ENCODE measurements at regions not wholly inside any gene's neighbourhood (a gene's known extent, or its start where the extent isn't known, plus 50 kb on each side); places are given as distances from the start of the nearest gene placed in this dataset.
A peak's percentile ranks its signal among the peaks of the same experiment; 100 is the strongest.
"Not testable (repeated sequence)": the region's sequence is repeated elsewhere in the genome, so short reads cannot be mapped to it uniquely, and the experiment has no call there.

GRCh38 chr3:125697126-125697525 lies 101.8 kb upstream of the OSBPL11 start:
- H3K27ac ChIP-seq (ENCODE audit: low read length) = peak overlapping the region; percentile 3
- not testable (repeated sequence) for H3K9me3 ChIP-seq (ENCODE audit: control insufficient read depth, low read depth, low read length); H3K4me3 ChIP-seq (ENCODE audit: low read length); H3K27me3 ChIP-seq (ENCODE audit: control insufficient read depth, insufficient read depth, low read length); H3K4me1 ChIP-seq (ENCODE audit: control insufficient read depth, insufficient read depth, low read length); H3K36me3 ChIP-seq (ENCODE audit: control insufficient read depth, insufficient read depth, low read length)
- no CpG with 5 or more reads among the region's 2 CpGs for WGBS (ENCODE audit: insufficient coverage, low lambda C conversion rate)
- DNase-seq = peak in 1 of 2 donors; percentile 46

DNA sequence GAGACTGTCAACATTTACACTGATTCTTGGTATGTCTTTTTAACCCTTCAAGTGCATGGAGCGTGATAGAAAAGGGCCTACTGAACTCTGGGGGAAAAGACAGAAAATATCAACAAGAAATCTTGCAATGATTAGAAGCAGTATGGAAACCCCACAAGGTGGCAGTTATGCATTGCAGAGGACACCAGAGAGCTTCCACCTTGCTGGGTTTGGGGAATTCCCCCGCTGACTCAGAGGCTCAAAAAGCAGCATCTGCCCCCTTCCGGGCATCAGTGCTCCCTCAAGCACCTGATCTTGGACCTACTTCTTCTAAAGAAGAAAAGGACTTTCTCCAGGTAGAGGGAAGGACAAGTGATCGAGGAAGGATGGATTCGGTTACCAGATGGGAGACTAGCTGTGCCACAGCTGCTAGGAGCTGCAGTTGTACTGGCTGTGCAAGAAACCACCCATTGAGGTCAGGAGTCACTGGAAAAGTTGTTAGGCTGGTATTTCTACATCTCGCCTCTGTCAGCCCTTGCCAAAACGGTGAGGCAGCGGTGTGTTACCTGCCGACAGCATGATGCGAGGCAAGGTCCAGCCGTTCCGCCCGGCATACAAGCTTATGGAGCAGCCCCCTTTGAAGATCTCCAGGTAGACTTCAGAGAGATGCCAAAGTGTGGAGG lies 102.8 kb upstream of the OSBPL11 start:
- H3K27me3 ChIP-seq (ENCODE audit: control insufficient read depth, insufficient read depth, low read length); H3K4me1 ChIP-seq (ENCODE audit: control insufficient read depth, insufficient read depth, low read length); H3K27ac ChIP-seq (ENCODE audit: low read length); DNase-seq; H3K9me3 ChIP-seq (ENCODE audit: control insufficient read depth, low read depth, low read length); H3K4me3 ChIP-seq (ENCODE audit: low read length); H3K36me3 ChIP-seq (ENCODE audit: control insufficient read depth, insufficient read depth, low read length): not testable (repeated sequence)
- 100% methylated on average over 1 of the region's 13 CpGs for WGBS (ENCODE audit: insufficient coverage, low lambda C conversion rate)

GRCh38 chr3:125715651-125716050 lies 120.4 kb upstream of the OSBPL11 start:
- no peak overlapping the region for H3K4me3 ChIP-seq (ENCODE audit: low read length)
- WGBS (ENCODE audit: insufficient coverage, low lambda C conversion rate) = no CpG with 5 or more reads among the region's 24 CpGs
- no peaks in the 10 kb centered on the region for H3K9me3 ChIP-seq (ENCODE audit: control insufficient read depth, low read depth, low read length)
- no peaks in the 10 kb centered on the region for H3K27me3 ChIP-seq (ENCODE audit: control insufficient read depth, insufficient read depth, low read length)
- DNase-seq = no peak
- H3K27ac ChIP-seq (ENCODE audit: low read length) = no peak overlapping the region
- no peaks in the 10 kb centered on the region for H3K36me3 ChIP-seq (ENCODE audit: control insufficient read depth, insufficient read depth, low read length)
- no peaks in the 10 kb centered on the region for H3K4me1 ChIP-seq (ENCODE audit: control insufficient read depth, insufficient read depth, low read length)

- not testable (repeated sequence) for H3K36me3 ChIP-seq (ENCODE audit: control insufficient read depth, insufficient read depth, low read length); DNase-seq; H3K4me3 ChIP-seq (ENCODE audit: low read length); H3K9me3 ChIP-seq (ENCODE audit: control insufficient read depth, low read depth, low read length); H3K4me1 ChIP-seq (ENCODE audit: control insufficient read depth, insufficient read depth, low read length); H3K27ac ChIP-seq (ENCODE audit: low read length); H3K27me3 ChIP-seq (ENCODE audit: control insufficient read depth, insufficient read depth, low read length)
- WGBS (ENCODE audit: insufficient coverage, low lambda C conversion rate) = 94% methylated on average over 3 of the region's 11 CpGs
Observed at GRCh38 chr3:125732151-125732550, 136.9 kb upstream of the OSBPL11 start.

GRCh38 chr3:125741991-125742718 lies 146.9 kb upstream of the OSBPL11 start:
- WGBS (ENCODE audit: insufficient coverage, low lambda C conversion rate) = no CpG with 5 or more reads among the region's 11 CpGs
- peak; percentile 49 to 73 for DNase-seq
- H3K4me1 ChIP-seq (ENCODE audit: control insufficient read depth, insufficient read depth, low read length) = peaks cover 16% of the 10 kb centered on the region
- not testable (repeated sequence) for H3K4me3 ChIP-seq (ENCODE audit: low read length); H3K9me3 ChIP-seq (ENCODE audit: control insufficient read depth, low read depth, low read length); H3K27me3 ChIP-seq (ENCODE audit: control insufficient read depth, insufficient read depth, low read length); H3K36me3 ChIP-seq (ENCODE audit: control insufficient read depth, insufficient read depth, low read length)
- H3K27ac ChIP-seq (ENCODE audit: low read length) = peak overlapping the region; percentile 79

DNA sequence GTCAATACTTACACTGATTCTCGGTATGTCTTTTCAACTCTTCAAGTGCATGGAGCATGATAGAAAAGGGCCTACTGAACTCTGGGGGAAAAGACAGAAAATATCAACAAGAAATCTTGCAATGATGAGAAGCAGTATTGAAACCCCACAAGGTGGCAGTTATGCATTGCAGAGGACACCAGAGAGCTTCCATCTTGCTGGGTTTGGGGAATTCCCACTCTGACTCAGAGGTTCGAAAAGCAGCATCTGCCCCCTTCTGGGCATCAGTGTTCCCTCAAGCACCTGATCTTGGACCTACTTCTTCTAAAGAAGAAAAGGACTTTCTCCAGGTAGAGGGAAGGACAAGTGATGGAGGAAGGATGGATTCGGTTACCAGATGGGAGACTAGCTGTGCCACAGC lies 147.5 kb upstream of the OSBPL11 start:
- H3K9me3 ChIP-seq (ENCODE audit: control insufficient read depth, low read depth, low read length); H3K36me3 ChIP-seq (ENCODE audit: control insufficient read depth, insufficient read depth, low read length); H3K27me3 ChIP-seq (ENCODE audit: control insufficient read depth, insufficient read depth, low read length); H3K4me3 ChIP-seq (ENCODE audit: low read length): not testable (repeated sequence)
- DNase-seq = peak in 1 of 2 donors; percentile 44
- peaks cover 16% of the 10 kb centered on the region for H3K4me1 ChIP-seq (ENCODE audit: control insufficient read depth, insufficient read depth, low read length)
- WGBS (ENCODE audit: insufficient coverage, low lambda C conversion rate) = no CpG with 5 or more reads among the region's 3 CpGs
- peak overlapping the region; percentile 79 for H3K27ac ChIP-seq (ENCODE audit: low read length)

GRCh38 chr3:125757050-125757449 lies 161.8 kb upstream of the OSBPL11 start:
- H3K36me3 ChIP-seq (ENCODE audit: control insufficient read depth, insufficient read depth, low read length); H3K4me3 ChIP-seq (ENCODE audit: low read length); H3K27me3 ChIP-seq (ENCODE audit: control insufficient read depth, insufficient read depth, low read length); DNase-seq; H3K9me3 ChIP-seq (ENCODE audit: control insufficient read depth, low read depth, low read length); H3K27ac ChIP-seq (ENCODE audit: low read length); H3K4me1 ChIP-seq (ENCODE audit: control insufficient read depth, insufficient read depth, low read length): not testable (repeated sequence)
- WGBS (ENCODE audit: insufficient coverage, low lambda C conversion rate) = no CpG with 5 or more reads among the region's 1 CpG

DNA sequence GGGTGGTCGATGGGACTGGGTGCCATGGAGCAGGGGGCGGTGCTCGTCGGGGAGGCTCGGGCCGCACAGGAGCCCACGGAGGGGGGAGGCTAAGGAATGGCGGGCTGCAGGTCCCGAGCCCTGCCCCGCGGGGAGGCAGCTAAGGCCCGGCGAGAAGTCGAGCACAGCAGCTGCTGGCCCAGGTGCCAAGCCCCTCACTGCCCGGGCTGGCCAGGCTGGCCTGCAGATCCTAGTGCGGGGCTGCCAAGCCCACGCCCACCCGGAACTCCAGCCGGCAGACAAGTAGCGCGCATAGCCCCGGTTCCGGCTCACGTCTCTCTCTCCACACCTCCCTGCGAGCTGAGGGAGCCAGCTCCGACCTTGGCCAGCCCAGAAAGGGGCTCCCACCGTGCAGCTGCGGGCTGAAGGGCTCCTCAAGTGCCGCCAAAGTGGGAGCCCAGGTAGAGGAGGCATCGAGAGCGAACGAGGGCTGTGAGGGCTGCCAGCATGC lies 163.4 kb upstream of the OSBPL11 start:
- H3K4me1 ChIP-seq (ENCODE audit: control insufficient read depth, insufficient read depth, low read length); H3K36me3 ChIP-seq (ENCODE audit: control insufficient read depth, insufficient read depth, low read length); H3K27ac ChIP-seq (ENCODE audit: low read length); DNase-seq; H3K4me3 ChIP-seq (ENCODE audit: low read length); H3K9me3 ChIP-seq (ENCODE audit: control insufficient read depth, low read depth, low read length); H3K27me3 ChIP-seq (ENCODE audit: control insufficient read depth, insufficient read depth, low read length): not testable (repeated sequence)
- WGBS (ENCODE audit: insufficient coverage, low lambda C conversion rate) = no CpG with 5 or more reads among the region's 32 CpGs

- DNase-seq = not testable (repeated sequence)
- no CpG with 5 or more reads among the region's 2 CpGs for WGBS (ENCODE audit: insufficient coverage, low lambda C conversion rate)
Observed at GRCh38 chr3:125762601-125763000, 167.3 kb upstream of the OSBPL11 start.

DNA sequence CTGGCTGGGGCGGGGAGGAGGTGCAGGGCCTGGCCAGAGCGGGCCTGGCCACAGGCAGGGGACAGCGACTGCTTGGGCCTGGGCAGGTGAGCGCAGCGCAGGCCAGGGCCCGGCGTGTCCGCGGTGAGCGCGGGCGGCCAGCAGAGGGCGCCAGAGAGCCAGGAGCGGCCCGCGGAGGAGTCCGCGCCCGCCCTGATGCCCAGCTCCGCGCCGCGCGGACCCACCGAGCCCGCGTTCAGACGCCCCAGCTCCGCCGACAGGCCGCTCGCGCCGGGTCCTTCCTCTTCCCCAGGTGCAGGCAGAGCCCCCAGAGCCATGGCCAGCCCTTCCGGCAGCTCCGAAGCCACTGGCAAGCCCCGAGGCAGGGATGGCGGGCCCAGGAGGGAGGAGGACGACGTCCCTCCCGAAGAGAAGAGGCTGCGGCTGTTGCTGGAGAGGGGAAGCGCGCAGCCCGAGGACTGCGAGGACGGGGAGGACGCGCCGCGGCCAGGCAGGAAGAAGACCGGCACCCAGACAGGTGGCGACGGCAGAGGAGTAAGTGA lies 171.1 kb upstream of the OSBPL11 start:
- Histone ChIP-seq H3K27ac (ENCODE audit: low read length) (peak overlapping the region; percentile 51), H3K4me3 (ENCODE audit: low read length) (peak overlapping the region; percentile 59)
- not testable (repeated sequence) for H3K9me3 ChIP-seq (ENCODE audit: control insufficient read depth, low read depth, low read length); H3K4me1 ChIP-seq (ENCODE audit: control insufficient read depth, insufficient read depth, low read length); H3K36me3 ChIP-seq (ENCODE audit: control insufficient read depth, insufficient read depth, low read length); H3K27me3 ChIP-seq (ENCODE audit: control insufficient read depth, insufficient read depth, low read length)
- DNase-seq = peak; percentile 38 to 64
- WGBS (ENCODE audit: insufficient coverage, low lambda C conversion rate) = no CpG with 5 or more reads among the region's 54 CpGs

More at GRCh38 chr3:125762601-125763000, 167.3 kb upstream of the OSBPL11 start:
- not testable (repeated sequence) for H3K9me3 ChIP-seq (ENCODE audit: control insufficient read depth, low read depth, low read length); H3K4me3 ChIP-seq (ENCODE audit: low read length); H3K36me3 ChIP-seq (ENCODE audit: control insufficient read depth, insufficient read depth, low read length); H3K27ac ChIP-seq (ENCODE audit: low read length); H3K4me1 ChIP-seq (ENCODE audit: control insufficient read depth, insufficient read depth, low read length); H3K27me3 ChIP-seq (ENCODE audit: control insufficient read depth, insufficient read depth, low read length)
